ENCODE measurements at regions not wholly inside any gene's neighbourhood (a gene's known extent, or its start where the extent isn't known, plus 50 kb on each side); places are given as distances from the start of the nearest gene placed in this dataset.
A peak's percentile ranks its signal among the peaks of the same experiment; 100 is the strongest.

DNA sequence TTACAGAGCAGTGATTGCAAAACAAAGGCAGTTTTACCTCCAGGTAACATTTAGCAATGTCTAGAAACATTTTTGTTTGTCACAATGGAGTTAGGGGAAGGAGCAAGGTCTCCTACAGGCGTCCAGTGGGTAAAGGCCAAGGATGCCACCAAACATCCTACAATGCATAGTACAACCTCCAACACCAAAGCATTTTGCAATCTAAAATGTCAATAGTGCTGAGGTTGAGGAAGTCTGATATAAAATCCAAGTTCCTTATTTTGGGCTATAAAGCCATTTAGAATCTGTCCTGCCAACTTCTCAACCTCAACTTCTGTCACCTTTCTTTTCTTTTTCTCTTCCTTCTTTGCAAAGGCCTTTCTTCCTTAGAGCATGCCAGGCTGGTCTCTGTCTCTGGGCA, 111.2 kb downstream of the FASLG start:
- TF ChIP-seq, protein P1, sequence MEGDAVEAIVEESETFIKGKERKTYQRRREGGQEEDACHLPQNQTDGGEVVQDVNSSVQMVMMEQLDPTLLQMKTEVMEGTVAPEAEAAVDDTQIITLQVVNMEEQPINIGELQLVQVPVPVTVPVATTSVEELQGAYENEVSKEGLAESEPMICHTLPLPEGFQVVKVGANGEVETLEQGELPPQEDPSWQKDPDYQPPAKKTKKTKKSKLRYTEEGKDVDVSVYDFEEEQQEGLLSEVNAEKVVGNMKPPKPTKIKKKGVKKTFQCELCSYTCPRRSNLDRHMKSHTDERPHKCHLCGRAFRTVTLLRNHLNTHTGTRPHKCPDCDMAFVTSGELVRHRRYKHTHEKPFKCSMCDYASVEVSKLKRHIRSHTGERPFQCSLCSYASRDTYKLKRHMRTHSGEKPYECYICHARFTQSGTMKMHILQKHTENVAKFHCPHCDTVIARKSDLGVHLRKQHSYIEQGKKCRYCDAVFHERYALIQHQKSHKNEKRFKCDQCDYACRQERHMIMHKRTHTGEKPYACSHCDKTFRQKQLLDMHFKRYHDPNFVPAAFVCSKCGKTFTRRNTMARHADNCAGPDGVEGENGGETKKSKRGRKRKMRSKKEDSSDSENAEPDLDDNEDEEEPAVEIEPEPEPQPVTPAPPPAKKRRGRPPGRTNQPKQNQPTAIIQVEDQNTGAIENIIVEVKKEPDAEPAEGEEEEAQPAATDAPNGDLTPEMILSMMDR (IDR thresholded peaks at IDR 0.05): no peak

DNA sequence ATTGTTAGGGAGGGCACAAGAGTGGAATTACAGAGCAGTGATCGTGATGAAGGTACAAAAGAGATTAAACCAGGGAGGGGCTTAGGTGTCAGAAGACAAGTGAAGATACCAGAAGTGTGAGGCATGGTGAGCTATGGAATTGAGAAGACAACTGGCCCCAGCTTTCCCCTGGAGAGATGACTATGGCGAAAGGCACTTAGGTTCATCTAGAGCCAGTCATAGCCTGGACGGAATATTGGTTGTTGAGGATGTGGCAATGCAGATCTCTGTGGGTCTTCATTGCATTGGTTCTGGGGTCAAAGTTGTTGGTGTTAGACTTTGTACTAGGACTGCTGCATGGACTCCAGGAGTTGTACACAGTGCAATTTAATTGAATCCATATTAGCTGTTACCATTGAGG, 115.7 kb downstream of the FASLG start:
- TF ChIP-seq, protein P1 (IDR thresholded peaks at IDR 0.05): no peak

DNA sequence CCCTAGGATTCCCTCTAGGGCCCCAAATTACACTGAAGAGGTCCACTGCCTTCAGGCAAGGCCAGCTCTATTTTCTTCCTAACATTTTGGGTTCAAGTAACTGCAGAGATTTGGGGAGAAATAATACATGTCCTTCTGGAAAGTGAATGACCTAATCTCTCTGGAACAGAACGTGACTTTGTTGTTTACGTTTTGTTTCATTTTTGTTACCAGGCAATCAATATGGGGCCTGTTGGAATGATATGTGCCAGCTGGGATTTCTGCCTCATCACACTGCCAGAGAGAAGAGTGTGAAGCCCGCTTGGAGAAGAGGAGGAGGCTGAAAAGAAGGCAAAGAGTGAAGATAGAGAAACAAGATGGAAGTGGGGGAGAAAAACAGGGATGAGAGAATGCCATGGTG, 116.7 kb downstream of the FASLG start:
- TF ChIP-seq, protein P1 (IDR thresholded peaks at IDR 0.05): no peak

DNA sequence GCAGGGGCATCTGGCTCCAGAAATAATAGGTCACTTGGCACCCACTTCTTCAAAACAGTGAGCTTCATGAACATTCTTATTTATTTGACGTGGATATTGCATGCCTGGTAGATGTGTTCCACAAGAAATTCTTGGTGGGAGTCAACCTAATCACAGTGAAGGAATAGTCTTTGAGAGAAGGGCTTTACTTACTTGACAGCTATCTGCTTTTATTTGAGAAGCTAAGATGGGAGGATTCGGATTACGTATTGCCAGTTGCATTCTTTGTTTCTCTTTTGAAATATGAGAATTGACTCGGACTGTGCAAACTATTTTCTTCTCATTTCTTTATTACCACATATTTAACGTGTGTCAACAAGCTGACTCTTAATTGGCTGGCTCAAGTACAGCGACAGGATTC, 117.2 kb downstream of the FASLG start:
- TF ChIP-seq, protein P1 (IDR thresholded peaks at IDR 0.05): no peak

DNA sequence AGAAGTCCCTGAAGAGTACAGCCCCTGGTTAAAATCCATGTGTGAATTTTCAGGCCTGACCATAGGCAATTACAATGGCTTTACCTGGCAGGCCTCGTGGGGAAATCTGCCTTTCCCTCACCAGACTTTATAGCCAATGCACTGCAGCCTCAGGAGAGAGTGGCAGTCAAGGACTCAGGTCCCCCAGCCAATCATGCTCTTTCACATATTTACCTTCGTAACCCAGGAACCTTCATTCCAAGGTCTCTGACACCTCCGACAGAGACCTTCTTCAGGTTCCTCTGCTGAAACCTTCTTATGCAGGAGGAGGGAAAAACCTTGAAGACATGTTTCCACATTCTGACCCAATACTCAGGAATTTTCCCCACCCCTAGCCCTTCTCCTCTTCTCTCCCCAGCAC, 118.9 kb downstream of the FASLG start:
- TF ChIP-seq, protein P1 (IDR thresholded peaks at IDR 0.05): no peak

DNA sequence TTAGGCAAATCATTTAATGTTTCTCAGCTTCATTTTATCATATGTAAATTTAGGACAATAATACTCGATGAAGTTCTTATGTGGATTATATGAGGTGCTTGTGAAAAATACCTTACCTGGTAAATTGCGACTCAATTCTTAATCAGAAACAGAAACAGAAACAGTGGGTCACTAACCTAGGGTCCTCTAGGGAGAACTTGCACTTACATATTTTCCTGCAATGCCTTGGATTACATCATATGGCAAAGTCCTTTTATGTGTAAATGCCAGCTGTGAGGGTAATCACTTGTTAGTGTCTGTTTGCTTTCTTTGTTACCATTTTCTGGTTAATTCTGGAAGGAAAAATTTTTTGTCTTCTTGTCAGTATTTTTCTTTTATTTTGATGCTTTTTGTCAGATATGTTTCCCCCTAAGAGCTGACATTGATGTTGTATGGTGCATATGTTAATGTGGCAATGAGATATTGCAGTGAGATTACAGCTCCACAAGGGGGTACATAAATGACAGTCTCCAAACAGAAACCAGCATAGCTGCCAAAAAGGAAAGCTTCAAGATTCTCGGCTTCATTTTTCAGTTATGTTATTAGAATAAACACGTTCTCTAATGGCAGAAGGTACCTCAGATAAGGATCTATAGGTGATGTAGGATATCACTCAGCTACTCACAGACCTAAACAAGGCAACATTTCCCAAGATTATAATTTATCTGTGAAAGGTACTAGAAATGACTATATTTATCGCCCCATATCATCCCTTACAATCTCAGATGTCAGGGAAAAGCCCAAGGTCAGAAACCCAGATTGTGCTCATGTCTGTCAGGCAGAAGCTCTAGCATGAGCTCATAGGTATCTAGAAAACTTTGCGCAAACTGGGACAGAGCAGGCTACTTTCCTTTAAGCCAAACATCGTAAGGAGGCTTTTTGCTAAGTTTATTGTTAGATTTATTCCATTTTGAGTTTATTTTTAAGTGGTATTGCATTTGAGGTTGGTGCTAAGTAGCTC, 119.9 kb downstream of the FASLG start:
- TF ChIP-seq, protein P1 (IDR thresholded peaks at IDR 0.05): peak; percentile 39; the same call in 1 of the 2 replicates

DNA sequence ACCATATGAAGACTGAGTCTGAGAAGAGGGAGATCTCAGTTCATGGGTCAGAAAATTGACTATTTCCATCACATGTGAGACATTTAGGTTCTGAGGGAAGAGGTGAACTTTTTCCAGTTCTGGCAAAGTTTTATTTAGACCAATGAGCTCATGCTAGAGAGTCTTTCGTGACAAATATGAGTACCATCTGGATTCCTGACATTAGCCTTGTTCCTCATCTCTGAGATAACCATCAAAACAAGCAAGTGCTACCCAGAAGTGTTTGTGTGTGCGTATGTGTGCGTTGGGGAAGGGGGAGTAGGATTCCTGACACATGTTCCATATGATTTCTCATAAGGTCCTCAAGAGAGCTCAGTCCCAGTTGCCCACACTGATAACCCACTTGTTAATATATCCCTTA, 120.6 kb downstream of the FASLG start:
- TF ChIP-seq, protein P1 (IDR thresholded peaks at IDR 0.05): no peak

All from LNCAP (cell line).